ENCODE measurements at regions not wholly inside any gene's neighbourhood (a gene's known extent, or its start where the extent isn't known, plus 50 kb on each side); places are given as distances from the start of the nearest gene placed in this dataset.
"Not testable (repeated sequence)": the region's sequence is repeated elsewhere in the genome, so short reads cannot be mapped to it uniquely, and the experiment has no call there.

DNA sequence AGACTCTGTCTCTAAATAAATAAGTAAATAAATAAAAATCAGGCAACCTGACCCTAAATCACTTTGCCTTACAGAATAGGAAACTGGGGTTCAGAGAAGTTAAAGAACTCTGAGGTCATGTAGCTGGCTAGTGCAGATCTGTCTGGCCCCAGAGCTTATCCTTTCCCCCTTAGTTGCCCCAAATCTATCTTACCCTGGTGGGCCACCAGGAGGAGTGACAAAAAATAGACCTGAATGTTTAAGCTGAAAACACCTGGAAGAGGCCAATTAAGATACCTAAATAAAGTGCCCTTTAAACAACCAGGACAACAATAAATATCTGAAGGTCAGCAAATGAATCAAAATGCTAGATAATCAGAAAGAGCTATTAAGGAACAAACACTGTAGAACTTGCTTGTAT lies 59.7 kb downstream of the TEX35 start:
- DNase-seq = no peak

DNA sequence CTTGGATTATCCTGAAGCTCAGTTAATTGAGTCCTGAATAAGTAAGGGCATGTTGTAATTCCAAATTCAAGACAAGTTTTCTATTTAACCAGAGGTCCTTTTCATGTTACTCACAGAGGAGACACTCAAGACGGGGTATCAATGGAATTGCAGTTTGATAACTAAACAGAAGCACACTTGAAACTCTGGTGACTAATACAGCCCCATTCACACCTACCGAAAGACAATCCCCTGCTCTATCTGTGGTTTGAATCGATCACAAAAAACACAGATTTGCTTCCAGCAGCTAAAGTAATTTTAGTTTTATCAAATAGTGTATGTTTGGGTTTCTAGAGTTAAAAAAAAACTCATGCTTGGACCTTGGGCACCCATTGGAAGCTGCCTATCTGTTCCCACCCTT lies 60.4 kb downstream of the TEX35 start:
- no peak for DNase-seq

GRCh38 chr1:178574345-178574744 lies 61.4 kb downstream of the TEX35 start:
- no peak for DNase-seq

- peak; percentile 26 for DNase-seq
Measured at GRCh38 chr1:178575611-178576361, 62.9 kb downstream of the TEX35 start.

GRCh38 chr1:178576841-178577240 lies 63.9 kb downstream of the TEX35 start:
- DNase-seq = no peak

DNA sequence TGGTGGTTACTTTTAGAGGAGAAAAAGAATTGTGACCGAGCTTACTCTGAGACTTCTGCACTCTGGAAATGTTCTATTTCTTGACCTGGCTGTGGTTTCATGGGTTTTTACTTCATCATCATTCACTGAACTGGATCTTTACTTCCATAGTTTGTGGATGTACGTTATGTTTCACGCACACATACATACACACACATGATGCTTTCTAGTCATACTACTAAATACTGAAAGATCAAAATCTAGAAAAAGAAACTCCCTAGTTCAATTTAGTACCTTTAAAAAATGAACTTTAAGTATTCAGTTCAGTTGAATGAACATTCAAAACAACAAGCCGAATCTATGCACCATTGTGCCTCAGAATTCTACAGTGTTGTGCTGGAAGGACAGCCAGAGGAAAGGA lies 65.0 kb downstream of the TEX35 start:
- no peak for DNase-seq

GRCh38 chr1:178578541-178578940 lies 65.6 kb downstream of the TEX35 start:
- no peak for DNase-seq

DNA sequence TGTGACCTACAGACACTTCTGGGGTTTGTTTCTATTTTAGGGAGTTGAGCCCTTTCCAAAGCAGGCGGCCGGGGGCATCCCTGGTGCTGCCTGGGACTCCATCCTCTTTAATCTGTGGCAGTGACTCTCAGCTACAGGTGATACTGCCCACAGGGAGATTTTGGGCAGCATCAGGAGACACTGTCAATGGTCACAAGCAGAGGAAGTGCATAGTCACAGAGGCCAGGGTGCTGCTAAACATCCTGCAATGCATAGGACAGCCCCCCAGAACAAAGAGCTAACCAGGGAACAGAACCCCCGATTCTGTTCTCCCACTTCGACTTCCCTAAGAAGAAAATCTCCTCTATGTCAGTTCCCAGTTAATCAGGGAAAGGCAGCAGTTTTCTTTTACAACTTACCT lies 66.2 kb downstream of the TEX35 start:
- no peak for DNase-seq

DNA sequence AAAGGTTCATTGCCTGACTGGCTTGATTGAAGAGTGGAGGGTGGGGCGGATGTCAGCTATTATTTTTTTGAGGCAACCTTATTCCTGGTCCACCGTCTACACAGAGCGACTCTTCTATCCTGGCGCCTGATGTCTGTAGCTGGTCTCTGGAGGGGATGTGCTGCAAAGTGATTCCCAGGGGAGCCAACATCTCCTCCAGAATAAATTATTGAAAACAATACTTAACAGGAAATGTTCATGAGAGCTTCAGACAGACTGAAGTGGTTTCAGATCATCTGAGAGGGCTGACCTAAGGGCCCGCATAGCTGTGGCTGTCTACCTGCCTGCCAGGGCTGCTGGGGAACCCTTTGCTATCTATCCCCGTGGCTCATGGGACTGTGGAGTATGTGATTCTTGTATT lies 66.7 kb downstream of the TEX35 start:
- DNase-seq = peak; percentile 22

DNA sequence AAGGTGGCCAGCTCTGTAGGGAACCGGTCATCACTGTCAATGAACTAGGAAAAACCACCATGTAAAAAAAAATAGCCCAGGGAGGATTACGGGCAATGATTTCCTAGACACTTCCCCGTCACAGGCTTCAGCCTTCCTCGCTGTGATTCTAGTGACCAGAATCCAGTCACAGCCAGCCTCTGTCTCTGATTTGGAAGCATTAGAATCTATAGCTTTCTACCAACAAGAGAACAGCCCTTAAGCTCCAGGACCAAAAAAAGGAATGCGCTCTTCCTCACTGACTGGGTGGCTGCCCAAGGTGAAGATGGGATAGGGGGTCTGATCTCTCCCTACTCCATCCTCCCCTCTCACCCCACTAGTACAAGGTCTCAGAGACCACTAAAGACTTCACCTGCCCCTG lies 67.2 kb downstream of the TEX35 start:
- DNase-seq = no peak

DNA sequence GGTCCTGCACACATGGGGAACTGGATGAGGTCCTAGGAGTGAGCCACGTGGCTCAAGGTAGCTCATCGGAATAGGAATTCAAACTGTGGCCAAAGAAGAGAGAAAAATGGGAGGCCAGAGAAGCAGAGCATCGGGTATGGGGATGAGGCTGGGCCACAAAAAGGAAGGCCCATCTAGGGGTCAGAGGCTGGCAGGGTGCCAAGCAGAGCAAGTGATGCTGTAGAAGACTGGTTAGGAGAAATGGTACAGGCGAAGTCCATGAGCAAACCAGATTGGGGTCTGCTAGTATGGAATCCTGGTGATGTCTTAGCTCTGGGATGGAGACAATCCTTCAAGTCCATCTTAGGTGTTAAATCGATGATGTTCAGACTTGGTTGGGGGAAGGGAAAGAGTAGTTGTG lies 68.0 kb downstream of the TEX35 start:
- DNase-seq = no peak

DNA sequence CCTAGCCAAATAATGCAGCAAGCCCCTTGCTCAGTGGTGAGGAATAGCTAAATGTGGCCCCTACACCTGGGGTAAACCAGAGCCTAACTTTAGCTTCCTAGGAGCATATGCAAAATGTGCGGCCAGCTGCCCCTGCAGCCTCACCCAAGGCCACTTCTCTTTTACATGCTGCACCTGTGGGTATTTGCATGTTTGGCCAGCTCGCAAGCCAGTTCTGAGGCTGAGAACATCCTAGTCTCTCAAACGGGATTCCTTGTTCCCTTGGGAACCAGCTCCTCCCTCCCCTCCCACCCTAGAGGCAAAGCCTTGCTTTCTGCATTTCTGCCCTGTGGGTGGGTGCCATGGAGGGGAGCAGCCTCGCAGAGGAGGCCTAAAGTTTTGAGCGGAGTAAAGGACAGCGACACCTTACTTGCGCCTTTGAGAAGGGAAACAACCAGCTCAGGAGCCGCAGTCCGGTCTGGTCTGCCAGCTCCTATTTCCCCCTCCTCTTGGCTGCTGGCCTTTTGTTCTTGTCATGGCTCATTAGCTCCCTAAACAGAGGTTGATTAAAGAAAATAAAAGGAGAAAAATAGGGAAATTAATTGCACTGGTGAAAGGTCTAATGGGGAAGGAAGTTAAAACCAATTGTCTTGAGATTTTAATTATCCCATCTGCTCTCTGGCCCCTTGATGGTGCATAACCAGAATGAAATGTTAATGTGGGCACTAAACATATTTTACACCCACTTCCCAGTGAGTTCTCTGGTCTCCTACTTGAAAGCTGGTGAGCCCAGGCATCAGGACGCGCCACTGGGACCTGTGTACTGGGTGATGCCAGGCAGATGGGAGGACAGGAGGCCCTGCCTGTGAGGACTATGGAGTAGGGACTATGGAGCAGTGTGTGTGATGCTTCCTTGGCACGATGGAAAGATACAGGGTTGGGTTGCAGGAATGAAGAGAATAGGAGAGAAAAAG lies 68.7 kb downstream of the TEX35 start:
- DNase-seq = peak; percentile 57

DNA sequence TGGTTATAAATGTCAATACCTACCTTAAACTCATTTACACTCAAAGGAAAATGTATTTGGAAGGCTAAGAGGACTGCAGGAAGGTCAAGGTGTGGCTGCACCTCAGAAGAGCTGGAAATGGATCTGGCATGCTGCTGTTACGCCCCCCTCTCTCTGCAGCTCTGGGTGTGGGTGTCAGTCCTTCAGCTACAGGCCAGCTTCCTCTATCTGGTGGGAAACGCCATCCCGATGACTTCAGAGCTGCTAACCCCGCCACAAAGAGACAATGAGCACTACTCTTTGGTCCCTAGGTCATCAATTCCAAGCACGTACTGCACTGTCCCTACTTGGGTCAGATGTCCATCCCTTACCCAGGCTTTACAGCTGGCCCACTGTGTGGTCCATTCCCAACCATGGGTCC lies 74.2 kb downstream of the TEX35 start:
- DNase-seq = no peak

DNA sequence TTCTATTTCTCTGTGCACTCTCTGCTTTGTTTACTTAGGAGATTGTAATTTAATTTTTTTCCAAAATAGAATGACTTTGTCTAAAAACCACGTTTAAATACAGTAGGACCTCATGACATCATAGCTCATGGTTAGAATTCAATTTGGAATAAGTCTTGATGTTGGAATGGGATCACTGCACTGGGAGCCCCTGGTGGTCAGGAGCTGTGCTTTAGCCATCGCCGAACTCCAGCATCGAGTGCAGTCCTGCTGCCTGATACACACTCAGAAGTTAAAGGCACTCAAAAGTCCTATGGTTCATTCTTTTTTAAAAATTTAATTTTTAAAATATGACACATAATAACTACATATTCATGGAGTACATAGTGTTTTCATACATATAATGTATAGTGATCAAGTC lies 75.1 kb downstream of the TEX35 start:
- no peak for DNase-seq

- not testable (repeated sequence) for DNase-seq
Measured at GRCh38 chr1:178589042-178589441, 76.1 kb downstream of the TEX35 start.

DNA sequence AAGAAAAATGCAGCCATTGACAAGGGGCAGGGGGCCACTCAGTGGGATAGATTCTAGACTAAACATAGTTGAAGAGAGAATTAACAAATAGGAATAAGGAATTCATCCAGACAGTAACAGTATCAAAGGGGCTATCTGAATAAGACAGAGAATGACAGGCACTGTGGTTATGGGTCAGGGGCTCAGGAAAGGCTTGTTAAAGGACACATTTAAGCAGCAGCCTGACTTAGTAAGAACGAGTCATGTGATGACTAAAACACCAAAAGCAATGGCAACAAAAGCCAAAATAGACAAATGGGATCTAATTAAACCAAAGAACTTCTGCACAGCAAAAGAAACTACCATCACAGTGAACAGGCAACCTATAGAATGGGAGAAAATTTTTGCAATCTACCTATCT lies 78.9 kb downstream of the TEX35 start:
- not testable (repeated sequence) for DNase-seq

DNA sequence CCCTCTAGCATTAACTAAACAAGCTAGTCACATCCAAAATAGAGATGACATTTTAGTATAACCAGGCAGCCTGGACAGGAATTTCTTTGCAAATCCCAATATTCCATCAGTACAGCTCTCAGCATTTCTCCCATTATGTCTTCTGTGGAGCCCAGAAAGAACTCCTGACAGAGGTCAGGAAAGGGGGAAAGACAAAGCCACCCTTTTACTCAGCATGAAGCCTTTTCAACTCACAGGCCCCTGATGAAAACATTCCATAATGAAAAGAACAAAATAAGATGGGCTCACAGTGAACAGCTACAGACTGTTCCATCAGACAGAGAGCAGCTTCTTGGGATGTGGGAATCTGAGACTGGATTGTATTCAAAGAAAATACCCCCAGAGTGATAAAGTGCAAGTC lies 80.6 kb downstream of the TEX35 start:
- DNase-seq = no peak

- no peak for DNase-seq
Measured at GRCh38 chr1:178594133-178594532, 81.2 kb downstream of the TEX35 start.

GRCh38 chr1:178595491-178595890 lies 82.6 kb downstream of the TEX35 start:
- DNase-seq = no peak

DNA sequence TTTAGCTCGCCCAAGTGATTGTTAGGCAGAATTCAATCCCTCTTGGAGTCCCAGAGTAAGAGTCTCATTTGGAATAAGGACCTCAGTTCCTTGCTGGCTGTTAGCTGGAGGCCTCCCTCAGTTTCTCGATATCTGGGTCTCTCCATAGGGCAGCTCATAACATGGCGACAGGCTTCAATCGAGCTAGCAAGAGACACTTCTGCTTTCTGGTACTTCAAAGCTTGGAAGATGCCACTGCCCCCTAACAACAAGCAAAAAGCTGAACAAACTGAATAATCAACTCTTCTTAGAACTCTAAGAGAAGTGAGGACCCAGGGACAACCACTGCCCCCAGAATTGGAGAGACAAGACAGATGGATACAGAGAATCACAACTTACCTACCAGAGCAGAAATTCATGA lies 86.2 kb downstream of the TEX35 start:
- DNase-seq = no peak

DNA sequence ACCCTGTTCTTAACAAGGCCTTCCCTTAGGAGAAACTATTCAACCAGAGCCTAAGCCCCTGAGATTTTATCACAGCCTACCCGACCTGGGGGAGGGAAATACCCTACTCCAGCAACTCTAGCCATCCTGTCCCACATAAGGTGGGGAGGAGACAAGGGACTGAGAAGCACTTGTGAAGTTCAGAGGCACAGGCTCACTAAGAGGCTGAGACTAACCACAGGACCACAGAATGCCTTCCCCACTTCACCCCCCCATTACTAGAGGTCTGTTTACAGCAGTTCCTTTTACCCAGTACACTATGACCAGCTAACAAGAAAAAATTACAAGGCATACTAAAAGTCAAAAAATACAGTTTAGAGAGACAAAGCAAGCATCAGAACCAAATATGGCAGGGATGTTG lies 86.8 kb downstream of the TEX35 start:
- DNase-seq = no peak

- no peak for DNase-seq
Measured at GRCh38 chr1:178603926-178604325, 91.0 kb downstream of the TEX35 start.

DNA sequence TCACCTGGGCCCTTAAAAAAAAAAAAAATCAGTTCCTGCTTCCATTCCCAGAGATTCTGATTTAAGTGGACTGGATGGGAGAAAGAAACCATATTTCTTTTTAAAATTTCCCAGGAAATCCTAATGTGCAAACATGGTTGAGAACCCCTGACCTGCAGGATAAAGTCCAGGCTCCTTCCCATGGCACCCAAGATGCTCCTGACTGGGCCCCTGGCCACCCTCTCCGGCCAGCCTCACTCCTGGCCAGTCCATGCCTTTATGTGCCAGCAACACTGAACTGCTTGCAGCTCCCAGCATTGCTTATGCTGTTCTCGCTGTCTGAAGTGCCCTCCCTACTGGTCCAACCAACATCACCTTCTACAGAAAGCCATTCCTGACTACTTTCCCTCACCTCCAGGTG lies 93.9 kb downstream of the TEX35 start:
- DNase-seq = no peak

DNA sequence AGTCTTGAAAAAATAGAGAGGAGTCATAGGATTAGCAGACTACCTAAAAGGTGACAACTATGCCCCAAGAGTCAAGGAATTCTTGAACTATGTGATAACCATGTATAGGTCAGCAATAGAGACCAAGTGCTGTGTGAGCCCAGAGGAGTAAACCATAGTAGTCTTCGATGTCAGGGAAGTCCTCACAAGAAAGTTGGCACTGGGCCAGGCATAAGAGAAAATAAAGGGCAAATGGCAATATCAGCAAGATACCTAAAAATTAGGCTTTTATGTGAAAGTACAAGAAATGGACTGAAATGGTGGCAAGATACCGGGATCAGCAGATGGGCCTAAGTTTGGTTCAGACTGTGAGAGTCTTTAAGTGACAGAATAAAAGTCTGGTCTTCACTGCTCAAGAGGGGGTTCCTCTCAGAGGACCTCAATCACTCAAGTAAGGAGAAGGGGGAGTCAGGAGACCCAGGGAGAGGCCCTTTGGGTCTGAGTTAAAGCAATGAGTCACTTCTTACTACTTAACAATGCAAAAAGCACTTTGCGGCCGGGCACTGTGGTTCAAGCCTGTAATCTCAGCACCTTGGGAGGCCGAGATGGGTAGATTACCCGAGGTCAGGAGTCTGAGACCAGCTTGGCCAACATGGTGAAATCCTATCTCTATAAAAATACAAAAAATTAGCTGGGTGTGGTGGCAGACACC lies 95.0 kb downstream of the TEX35 start:
- peak; percentile 31 for DNase-seq

Measured in RPMI8226 (cell line).